H54 (cell line): ENCODE measurements at regions not wholly inside any gene's neighbourhood (a gene's known extent, or its start where the extent isn't known, plus 50 kb on each side); places are given as distances from the start of the nearest gene placed in this dataset.

Experiments
- DNase-seq: peaks from one replicate; pipeline ENCODE4 v3.0.0; 2011; ENCODE audit warnings: low spot score, mixed read lengths; ENCODE audit not compliant: insufficient read length
- FAIRE-seq: peaks from 3 replicates; lab custom pipeline; 2011; peaks lifted over from hg19 to GRCh38; lab: Jason Lieb, UNC
- POLR2A ChIP-seq: IDR thresholded peaks from 2 replicates; pipeline ENCODE4 v1.6.1; 2011; ENCODE audit warnings: low read depth, mild to moderate bottlenecking, low read length

DNA sequence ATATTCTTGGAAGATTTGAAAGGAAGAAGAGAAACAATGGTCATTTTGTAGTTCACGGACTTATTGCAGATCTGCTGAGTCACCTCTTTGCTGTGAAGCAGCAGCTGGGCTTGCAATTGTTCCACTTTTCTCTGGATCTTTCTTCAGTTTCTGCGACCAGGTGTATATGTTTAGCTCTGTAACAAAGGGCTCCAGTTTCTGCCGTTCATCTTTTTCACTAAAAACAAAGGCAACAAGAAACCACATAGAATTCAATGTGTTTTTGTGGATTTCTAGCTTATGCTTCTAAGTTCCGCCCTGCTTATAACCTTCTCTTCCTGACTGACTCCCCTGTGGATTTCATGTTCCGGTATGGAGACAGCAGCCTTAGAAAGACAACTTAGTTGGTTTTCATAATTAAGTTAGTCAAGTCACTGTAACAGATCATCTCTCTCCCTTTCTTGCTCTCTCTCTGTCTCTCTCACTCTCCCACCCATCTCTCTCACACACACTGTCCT lies 121.6 kb upstream of the EPHA5 start:
- DNase-seq (no peak), FAIRE-seq (peak; percentile 36)
- TF ChIP-seq POLR2A: no peak

DNA sequence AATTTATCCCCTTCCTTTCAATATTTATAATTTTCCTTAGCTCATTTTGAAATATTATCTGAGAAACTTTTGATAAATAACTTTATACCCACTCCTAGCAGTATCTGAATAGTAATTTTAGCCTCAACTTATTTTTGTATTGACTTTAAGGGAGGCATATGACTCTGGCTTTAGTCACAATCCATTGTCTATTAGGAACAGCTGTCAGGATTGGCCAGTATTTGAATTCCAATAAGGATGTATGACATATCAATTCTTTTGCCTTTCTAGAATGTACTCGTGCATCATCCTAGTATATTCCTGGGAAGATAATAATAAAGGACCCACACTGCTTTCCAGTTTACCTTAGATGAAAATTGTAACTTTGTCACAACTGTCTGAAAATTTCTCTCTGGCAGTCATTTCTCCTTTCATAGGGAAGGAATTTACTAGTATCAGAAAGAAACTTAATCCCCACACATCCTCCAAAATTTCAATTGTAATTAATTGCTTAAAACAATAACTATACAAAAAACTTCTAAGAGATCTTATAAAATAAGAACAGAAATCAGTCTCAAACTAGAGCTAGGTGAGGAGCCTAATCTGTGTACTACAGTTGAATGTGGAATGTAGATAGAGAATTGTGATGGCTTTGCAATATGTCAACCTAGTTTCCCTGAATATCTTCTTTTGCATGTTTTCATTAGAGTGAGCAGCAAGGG lies 121.0 kb upstream of the EPHA5 start:
- DNase-seq: no peak
- no peak for TF ChIP-seq POLR2A
- FAIRE-seq: no peak

DNA sequence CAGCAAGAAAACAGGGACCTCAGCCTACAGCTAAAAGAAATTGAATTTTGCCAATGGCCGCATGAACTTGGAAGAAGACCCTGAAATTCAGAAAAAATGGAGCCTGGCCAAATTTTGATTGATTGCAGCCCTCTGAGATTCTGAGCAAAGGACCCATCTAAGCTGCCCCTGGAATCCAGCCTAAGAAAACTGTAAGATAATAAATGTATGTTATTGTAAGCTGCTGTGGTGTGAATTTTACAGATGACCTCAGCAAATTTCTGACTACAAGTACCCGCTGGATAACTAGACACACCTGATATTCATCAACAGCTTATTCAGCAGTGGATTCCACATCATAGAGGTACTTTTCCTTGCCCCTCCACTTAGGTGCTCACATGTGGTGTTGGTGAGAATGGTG lies 119.5 kb upstream of the EPHA5 start:
- TF ChIP-seq POLR2A: no peak
- DNase-seq: no peak
- FAIRE-seq: no peak

DNA sequence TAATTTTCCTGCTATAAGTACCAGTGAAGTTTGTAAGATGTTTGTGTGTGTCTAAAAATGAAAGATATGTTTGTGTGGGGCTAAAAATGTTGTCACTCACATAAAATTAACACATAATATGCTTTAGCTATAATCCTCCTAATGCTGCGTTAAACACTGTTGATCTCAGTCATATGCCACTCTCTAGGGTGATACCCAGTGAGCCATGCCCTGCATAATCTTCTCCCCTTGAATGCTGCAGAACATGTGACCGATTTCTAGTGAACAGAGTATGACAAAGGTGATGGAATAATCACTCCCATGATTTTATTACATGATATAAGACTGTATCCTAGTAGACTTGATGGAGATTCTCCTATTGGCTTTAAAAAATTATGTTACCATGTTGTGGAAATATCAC lies 119.1 kb upstream of the EPHA5 start:
- TF ChIP-seq POLR2A: no peak
- FAIRE-seq: no peak
- no peak for DNase-seq

DNA sequence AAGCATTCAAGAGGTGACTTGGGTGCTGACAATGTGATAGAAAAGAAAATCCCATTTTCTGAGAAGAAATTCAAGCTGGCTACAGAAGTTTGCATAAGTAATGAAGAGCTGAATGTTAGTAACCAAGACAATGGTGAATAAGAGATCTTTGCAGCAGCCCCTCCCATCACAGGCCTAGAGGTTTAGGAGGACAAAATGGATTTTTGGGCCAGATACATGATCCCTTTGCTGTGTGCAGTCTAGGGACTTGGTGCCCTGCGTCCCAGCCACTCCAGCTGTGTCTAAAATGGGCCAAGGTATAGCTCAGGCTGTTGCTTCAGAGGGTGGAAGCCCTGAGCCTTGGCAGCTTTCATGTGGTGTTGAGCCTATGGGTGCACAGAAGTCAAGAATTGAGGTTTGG lies 107.0 kb upstream of the EPHA5 start:
- DNase-seq (no peak), FAIRE-seq (no peak)
- TF ChIP-seq POLR2A: no peak

DNA sequence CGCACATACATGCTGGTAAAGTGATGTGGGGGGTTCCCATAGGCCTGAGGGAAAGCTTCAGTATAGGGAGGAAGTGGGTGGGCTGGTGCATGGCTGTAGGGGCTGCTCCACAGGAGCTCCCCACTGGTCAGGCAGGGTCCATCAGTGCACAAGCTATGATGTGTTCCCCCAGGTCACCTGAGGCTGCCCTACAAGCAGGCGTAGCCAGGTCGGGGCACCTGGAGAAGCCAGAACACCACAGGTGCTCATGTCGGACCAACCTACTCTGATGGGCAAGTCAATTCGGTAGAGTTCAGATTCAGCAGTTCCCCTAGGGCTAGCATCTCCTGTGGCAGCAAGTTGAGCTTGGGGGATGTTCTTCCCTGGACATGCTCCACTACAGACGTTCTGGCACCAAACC lies 103.3 kb upstream of the EPHA5 start:
- FAIRE-seq: no peak
- DNase-seq: no peak
- no peak for TF ChIP-seq POLR2A

DNA sequence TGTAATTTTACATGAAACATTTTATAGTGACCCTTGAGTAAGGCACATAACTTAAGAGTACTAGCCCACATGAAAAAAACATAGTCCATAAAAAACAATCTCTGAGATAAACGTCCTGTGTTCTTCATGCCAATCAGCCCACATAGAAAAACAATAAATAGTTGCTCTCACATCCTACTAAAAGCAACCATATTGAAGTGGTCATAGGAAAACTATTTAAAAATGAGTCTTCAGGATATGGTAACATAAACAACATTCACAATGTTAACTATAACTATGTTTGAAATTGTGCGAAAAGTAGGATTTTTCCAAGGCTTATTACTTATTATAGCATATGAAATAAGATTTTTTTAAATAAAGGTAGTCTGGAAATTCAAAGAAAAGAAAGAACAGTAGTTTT lies 77.1 kb upstream of the EPHA5 start:
- no peak for TF ChIP-seq POLR2A
- DNase-seq (no peak), FAIRE-seq (no peak)

DNA sequence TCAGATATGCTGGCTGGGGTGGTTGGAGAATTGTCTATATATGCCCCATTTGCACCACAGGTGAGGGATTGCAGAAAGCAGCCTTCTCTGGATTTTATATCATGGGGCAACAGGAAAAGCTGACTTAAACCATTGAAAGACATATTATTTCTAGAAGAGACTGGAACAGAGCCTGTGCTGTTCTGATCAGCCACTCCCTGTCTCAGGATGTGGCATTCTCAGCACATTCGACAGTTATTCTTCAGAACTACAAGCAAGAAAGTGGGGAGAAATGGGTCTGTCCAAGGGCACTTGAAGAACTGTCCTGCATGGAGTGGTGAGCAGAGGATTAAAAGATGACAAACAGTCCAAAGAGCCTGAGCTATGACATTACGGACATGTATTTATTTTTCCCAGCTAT lies 67.8 kb upstream of the EPHA5 start:
- DNase-seq (no peak), FAIRE-seq (no peak)
- no peak for TF ChIP-seq POLR2A

DNA sequence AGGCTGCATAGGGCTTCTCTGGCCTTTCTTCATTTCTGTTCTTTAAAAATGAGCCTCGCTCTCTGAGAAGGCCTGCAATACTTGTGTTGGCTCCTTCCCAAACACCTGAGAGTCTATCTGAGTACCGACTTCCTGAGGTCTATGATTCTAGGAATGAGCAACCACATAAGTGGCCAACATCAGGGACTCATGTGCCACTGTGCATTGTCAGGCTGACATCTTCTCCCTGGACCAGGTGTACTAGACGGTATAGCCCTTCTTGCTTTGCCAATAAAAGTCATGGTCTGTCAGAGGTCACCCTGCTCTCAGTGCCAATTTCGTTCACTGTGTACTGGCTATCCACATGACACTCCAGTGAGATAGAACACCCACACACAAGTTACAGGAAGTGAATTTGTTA lies 67.4 kb upstream of the EPHA5 start:
- no peak for TF ChIP-seq POLR2A
- no peak for DNase-seq
- no peak for FAIRE-seq

DNA sequence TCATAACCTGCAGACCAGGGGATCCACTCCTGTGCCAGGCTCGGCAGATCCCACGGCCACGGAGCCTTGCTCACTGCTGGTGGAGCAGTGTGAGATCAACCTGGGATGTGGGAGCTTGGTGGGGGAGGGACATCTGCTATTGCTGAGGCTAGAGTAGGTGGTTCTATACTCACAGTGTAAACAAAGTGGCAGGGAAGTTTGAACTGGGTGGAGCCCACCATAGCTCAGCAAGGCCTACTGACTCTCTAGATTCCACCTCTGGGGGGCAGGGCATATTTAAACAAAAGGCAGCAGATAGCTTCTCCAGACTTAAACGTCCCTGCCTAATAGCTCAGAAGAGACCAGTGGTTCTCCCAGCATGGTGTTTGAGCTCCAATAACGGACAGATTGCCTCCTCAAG lies 54.7 kb upstream of the EPHA5 start:
- DNase-seq (no peak), FAIRE-seq (no peak)
- TF ChIP-seq POLR2A: no peak
